Adrenal gland (tissue), 9 donors: ENCODE measurements at regions not wholly inside any gene's neighbourhood (a gene's known extent, or its start where the extent isn't known, plus 50 kb on each side); places are given as distances from the start of the nearest gene placed in this dataset.

Experiments used
- DNase-seq, 7 donors: peaks; one replicate each; pipeline ENCODE4 v3.0.0-alpha.2; 2019 to 2020
- H3K27ac ChIP-seq, 5 donors: fragments of 200-600 bp; sonication (generic) in 4 of 5; 1 replicate in 3 of 5; 2 replicates in 2 of 5; pipeline versions ENCODE4 v1.5.1 to v1.8.0; 2016 to 2020; ENCODE audit warnings: mild to moderate bottlenecking in 1 of 5
- H3K27me3 ChIP-seq: fragments of 200-600 bp; 2 replicates; pipeline ENCODE4 v1.8.0; 2021
- H3K36me3 ChIP-seq, 2 donors: fragments of 200-600 bp; replicated peaks in 1 of 2; 1 replicate in 1 of 2; 2 replicates in 1 of 2; pipeline versions ENCODE4 v1.5.1 to v1.8.0; 2018 to 2022
- H3K4me1 ChIP-seq, 2 donors: fragments of 200-600 bp; replicated peaks in 1 of 2; 1 replicate in 1 of 2; 2 replicates in 1 of 2; pipeline versions ENCODE4 v1.5.1 to v1.8.0; 2018 to 2021
- H3K4me3 ChIP-seq, 4 donors: fragments of 200-600 bp; sonication (generic) in 3 of 4; one replicate each; pipeline ENCODE4 v1.5.1; 2016 to 2018
- H3K9me3 ChIP-seq, 3 donors: fragments of 200-600 bp; sonication (generic) in 1 of 3; replicated peaks in 1 of 3; 1 replicate in 2 of 3; 2 replicates in 1 of 3; pipeline versions ENCODE4 v1.5.1 to v1.8.0; 2016 to 2021
- POLR2A ChIP-seq, 2 donors: fragments of 450-650 bp; IDR thresholded peaks; one replicate each; pipeline ENCODE4 v1.6.1; 2017; ENCODE audit warnings: antibody characterized with exemption in 2 of 2, mild to moderate bottlenecking in 2 of 2, moderate library complexity in 1 of 2
- WGBS, 4 donors: extraction: QIAGEN DNeasy Blood & Tissue Kit in 2 of 4; methylation state at CpG; one replicate each; pipeline versions ENCODE4 v1.1.5 to v1.1.7; 2013 to 2017; 5-methylcytosine and 5-hydroxymethylcytosine counted together
- intact Hi-C, 2 donors: fragments of 100-400 bp; cut with DNase I; formaldehyde crosslinking; loops; one replicate each; pipeline versions ENCODE4 v1.14.1 to v1.15.0; 2022 to 2023
- TF ChIP-seq, protein P1 (sequence below), 6 experiments: fragments of 450-650 bp in 4 of 6; fragments of 200-600 bp in 2 of 6; sonication (generic) in 1 of 6; IDR thresholded peaks; 1 replicate in 5 of 6; 2 replicates in 1 of 6; pipeline versions ENCODE4 v1.5.1 to v1.8.0; 2016 to 2021; ENCODE audit warnings: antibody characterized with exemption in 6 of 6, mild to moderate bottlenecking in 2 of 6, moderate library complexity in 1 of 6
- donor health status: healthy with polysubstance abuse.
- donor health status: Bipolar disorder and iron deficiency.
- donor health status: DM: yes; HTN: yes; CAD: no.
- donor health status: DM: no; HTN: no; CAD: no.
- donor health status: DM: no; HTN: no; CAD: no.

DNA sequence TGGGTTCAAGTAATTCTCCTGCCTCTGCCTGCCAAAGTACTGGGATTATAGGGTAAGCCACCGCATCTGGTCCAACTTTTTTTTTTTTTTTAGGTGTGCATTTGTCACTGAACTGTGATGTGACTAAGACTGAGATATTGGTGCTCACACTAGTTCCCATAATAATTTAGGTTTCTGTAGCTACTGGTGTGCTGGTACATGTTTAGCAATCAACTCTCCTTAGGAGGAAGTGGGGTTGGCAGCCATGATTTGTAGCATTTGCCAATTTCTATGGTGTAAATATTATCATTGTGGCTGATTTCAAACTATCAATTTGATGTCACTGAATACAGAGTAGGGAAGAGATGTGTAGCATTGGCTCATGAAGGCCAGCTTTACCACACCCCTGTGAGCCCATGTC is 372.7 kb downstream of the EDEM1 start:
- no peak overlapping the region for H3K27ac ChIP-seq
- no peak overlapping the region for H3K4me3 ChIP-seq
- H3K36me3 ChIP-seq: no peaks in the 10 kb centered on the region
- no peaks in the 10 kb centered on the region for H3K9me3 ChIP-seq
- no peaks in the 10 kb centered on the region for H3K27me3 ChIP-seq
- WGBS, 4 donors: 92 to 100% (median 94%) methylated on average over 1 of the region's 1 CpG
- no peaks in the 10 kb centered on the region for H3K4me1 ChIP-seq
- DNase-seq: no peak
- intact Hi-C loops: no loop called here
- no peak for TF ChIP-seq POLR2A (IDR thresholded peaks at IDR 0.05)
- TF ChIP-seq, protein P1, sequence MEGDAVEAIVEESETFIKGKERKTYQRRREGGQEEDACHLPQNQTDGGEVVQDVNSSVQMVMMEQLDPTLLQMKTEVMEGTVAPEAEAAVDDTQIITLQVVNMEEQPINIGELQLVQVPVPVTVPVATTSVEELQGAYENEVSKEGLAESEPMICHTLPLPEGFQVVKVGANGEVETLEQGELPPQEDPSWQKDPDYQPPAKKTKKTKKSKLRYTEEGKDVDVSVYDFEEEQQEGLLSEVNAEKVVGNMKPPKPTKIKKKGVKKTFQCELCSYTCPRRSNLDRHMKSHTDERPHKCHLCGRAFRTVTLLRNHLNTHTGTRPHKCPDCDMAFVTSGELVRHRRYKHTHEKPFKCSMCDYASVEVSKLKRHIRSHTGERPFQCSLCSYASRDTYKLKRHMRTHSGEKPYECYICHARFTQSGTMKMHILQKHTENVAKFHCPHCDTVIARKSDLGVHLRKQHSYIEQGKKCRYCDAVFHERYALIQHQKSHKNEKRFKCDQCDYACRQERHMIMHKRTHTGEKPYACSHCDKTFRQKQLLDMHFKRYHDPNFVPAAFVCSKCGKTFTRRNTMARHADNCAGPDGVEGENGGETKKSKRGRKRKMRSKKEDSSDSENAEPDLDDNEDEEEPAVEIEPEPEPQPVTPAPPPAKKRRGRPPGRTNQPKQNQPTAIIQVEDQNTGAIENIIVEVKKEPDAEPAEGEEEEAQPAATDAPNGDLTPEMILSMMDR (IDR thresholded peaks at IDR 0.05): no peak

DNA sequence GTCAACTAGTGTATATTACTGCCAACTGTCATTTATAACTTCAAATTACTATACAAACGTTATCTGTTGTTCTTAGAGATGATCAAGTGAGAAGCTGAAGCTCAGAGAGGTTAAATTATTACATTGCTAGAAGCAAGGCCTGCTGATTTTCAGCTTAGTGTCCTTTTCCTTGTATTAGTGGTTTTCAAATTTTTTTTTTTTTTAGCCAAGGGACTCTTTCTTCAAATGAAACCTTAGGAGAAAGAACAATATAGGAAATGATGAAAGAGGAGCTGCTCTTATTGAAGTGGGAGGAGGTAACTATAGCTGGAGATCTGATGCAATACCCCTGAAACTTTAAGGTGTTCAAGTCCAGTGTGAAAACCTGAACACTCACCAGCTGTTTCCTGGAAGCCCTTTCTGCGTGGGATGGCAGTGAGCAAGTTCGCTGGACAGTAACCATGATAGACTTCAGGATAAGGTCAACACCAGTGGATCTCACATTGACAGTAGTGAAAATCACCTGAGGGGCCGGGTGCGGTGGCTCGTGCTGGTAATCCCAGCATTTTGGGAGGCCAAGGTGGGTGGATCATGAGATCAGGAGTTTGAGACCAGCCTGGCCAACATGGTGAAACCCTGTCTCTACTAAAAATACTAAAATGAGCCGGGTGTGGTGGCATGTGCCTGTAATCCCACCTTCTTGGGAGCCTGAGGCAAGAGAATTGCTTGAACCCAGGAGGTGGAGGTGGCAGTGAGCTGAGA is 376.2 kb downstream of the EDEM1 start:
- no peak for DNase-seq
- no peak overlapping the region for H3K27ac ChIP-seq
- no peaks in the 10 kb centered on the region for H3K36me3 ChIP-seq
- no peaks in the 10 kb centered on the region for H3K9me3 ChIP-seq
- no peak overlapping the region for H3K4me3 ChIP-seq
- 70 to 82% (median 75%) methylated on average over 7 of the region's 7 CpGs for WGBS, 4 donors
- TF ChIP-seq, protein P1 (IDR thresholded peaks at IDR 0.05): no peak
- no peak for TF ChIP-seq POLR2A (IDR thresholded peaks at IDR 0.05)
- H3K27me3 ChIP-seq: no peaks in the 10 kb centered on the region
- intact Hi-C loops: no loop called here
- H3K4me1 ChIP-seq: no peaks in the 10 kb centered on the region

GRCh38 chr3:5564278-5564666 is 376.8 kb downstream of the EDEM1 start:
- Histone ChIP-seq H3K9me3 (no peaks in the 10 kb centered on the region), H3K36me3 (no peaks in the 10 kb centered on the region), H3K27ac (no peak overlapping the region), H3K27me3 (no peaks in the 10 kb centered on the region), H3K4me1 (no peaks in the 10 kb centered on the region), H3K4me3 (no peak overlapping the region)
- 63 to 74% (median 71%) methylated on average over 2 of the region's 2 CpGs for WGBS, 4 donors
- no peak for TF ChIP-seq POLR2A (IDR thresholded peaks at IDR 0.05)
- TF ChIP-seq, protein P1 (IDR thresholded peaks at IDR 0.05): no peak
- intact Hi-C loops: no loop called here
- no peak for DNase-seq

GRCh38 chr3:5565026-5565425 is 377.5 kb downstream of the EDEM1 start:
- intact Hi-C loops: no loop called here
- DNase-seq: no peak
- no peaks in the 10 kb centered on the region for H3K9me3 ChIP-seq
- no peak overlapping the region for H3K27ac ChIP-seq
- no peaks in the 10 kb centered on the region for H3K27me3 ChIP-seq
- no peaks in the 10 kb centered on the region for H3K36me3 ChIP-seq
- H3K4me1 ChIP-seq: no peaks in the 10 kb centered on the region
- no peak overlapping the region for H3K4me3 ChIP-seq
- 32 to 48% (median 40%) methylated on average over 4 of the region's 4 CpGs for WGBS, 4 donors
- TF ChIP-seq POLR2A (IDR thresholded peaks at IDR 0.05): no peak
- TF ChIP-seq, protein P1 (IDR thresholded peaks at IDR 0.05): no peak
